Fibroblast of the aortic adventitia (primary cell): ENCODE measurements at regions not wholly inside any gene's neighbourhood (a gene's known extent, or its start where the extent isn't known, plus 50 kb on each side); places are given as distances from the start of the nearest gene placed in this dataset.

Experiments used
- DNase-seq: peaks from one replicate; pipeline ENCODE4 v3.0.0-alpha.2; 2010; ENCODE audit warnings: low read depth
- H3K4me3 ChIP-seq: 2 replicates; pipeline ENCODE4 v1.5.1; 2011; ENCODE audit warnings: low read depth, mild to moderate bottlenecking, control low read depth, low read length, moderate library complexity
- CTCF ChIP-seq: IDR thresholded peaks from 2 replicates; pipeline ENCODE4 v1.5.1; 2011; ENCODE audit warnings: mild to moderate bottlenecking, low read length, control low read depth, inconsistent platforms; ENCODE audit not compliant: insufficient read depth

GRCh38 chr12:87775051-87775450 is 254.2 kb downstream of the C12orf50 start:
- no peak for TF ChIP-seq CTCF
- no peak for DNase-seq
- no peak overlapping the region for H3K4me3 ChIP-seq

DNA sequence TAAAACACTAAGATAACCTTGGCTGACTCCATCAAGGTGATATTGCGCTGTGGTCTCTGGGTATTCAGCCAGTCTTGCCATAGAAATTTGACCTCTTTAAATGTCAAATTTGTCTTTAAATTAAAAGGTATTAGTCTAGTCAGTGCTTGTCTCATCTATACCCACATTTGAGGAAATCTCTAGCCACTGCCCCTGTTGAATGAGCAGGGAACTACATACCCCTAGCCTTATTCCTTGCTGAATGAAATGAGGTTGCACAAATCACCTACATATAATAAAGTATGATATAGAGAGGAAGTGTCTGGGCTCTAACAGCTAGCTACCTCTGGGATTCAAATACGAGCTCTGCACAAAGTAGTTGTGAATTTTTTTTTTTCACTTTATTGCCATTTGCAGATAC is 256.8 kb downstream of the C12orf50 start:
- DNase-seq, result no peak
- TF ChIP-seq CTCF, result no peak
- no peak overlapping the region for H3K4me3 ChIP-seq

DNA sequence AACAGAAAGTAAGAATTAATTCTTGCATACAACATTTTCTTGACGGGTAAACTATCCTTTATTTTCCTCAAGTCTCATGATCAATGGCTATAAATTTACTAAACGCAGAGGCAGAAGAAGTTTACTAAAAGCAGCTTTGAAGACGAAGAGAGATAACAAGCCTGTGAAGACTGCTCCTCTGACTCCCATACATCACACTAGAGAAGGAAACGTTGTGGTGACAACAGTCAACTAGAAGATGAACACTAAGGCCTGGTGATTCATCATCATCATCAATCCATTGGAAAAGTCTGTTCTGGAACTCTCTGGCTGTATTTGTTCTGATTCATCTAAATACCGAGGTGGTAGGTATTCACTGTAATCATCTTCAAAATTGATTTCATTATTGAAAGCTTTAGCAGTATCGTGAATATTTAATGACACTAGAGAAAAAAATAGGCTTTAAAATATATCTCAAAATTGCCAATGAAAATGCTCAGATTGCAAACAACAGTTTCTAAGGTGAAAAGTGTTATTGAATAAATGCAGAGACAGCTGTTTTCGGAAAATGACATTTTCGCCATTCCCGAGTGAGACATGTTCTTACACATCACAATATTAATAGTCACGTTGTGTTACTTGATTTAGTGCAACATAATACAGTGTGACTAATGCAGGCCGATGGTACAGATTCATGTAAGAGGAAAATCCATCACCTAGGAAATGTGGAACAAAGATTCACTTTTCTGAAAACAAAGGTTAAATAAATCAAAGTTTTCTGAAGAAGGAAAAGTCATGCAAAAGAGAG is 260.5 kb downstream of the C12orf50 start:
- H3K4me3 ChIP-seq, result no peak overlapping the region
- DNase-seq, result no peak
- no peak for TF ChIP-seq CTCF

- H3K4me3 ChIP-seq, result no peak overlapping the region
- no peak for DNase-seq
- no peak for TF ChIP-seq CTCF
These were observed 263.2 kb downstream of the C12orf50 start for GRCh38 chr12:87766044-87766443.

- no peak for TF ChIP-seq CTCF
- no peak overlapping the region for H3K4me3 ChIP-seq
- peak; percentile 11 for DNase-seq
These were observed 268.3 kb downstream of the C12orf50 start for GRCh38 chr12:87760943-87761342.

- H3K4me3 ChIP-seq, result no peak overlapping the region
- TF ChIP-seq CTCF, result no peak
- DNase-seq, result no peak
These were observed 270.9 kb downstream of the C12orf50 start for GRCh38 chr12:87758271-87758670.

DNA sequence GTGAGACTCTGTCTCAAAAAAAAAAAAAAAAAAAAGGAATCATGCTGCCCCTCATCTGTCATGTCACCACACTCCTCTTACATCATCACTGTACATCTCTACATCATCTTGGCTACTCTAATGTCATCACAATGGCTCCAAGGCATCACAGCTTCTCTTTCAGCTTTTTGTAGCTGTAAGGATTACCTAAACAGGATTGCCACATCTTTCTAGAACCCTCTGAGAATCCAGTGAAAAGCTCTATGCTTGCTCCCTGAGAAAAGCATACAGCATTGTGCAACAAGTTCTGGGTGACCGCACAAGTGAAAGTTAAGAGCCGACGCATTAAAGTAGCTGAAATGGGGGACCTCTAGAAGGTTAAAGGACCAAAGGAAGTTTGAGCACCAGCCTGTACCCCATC is 272.5 kb downstream of the C12orf50 start:
- no peak for TF ChIP-seq CTCF
- H3K4me3 ChIP-seq, result no peak overlapping the region
- DNase-seq, result no peak
